ENCODE measurements at regions not wholly inside any gene's neighbourhood (a gene's known extent, or its start where the extent isn't known, plus 50 kb on each side); places are given as distances from the start of the nearest gene placed in this dataset.
"Not testable (repeated sequence)": the region's sequence is repeated elsewhere in the genome, so short reads cannot be mapped to it uniquely, and the experiment has no call there.

GRCh38 chr4:160523231-160523630 lies 1420.4 kb downstream of the RAPGEF2 start:
- H3K27me3 ChIP-seq (replicated peaks; ENCODE audit: insufficient read depth), result no peaks in the 10 kb centered on the region
- no peak overlapping the region for H3K27ac ChIP-seq
- no peaks in the 10 kb centered on the region for H3K9me3 ChIP-seq
- H3K4me3 ChIP-seq, result no peak overlapping the region
- ATAC-seq (ENCODE audit: insufficient number of reproducible peaks, low FRiP score, low read depth) (no peak), DNase-seq (ENCODE audit: low spot score) (no peak)
- TF ChIP-seq, protein P1, sequence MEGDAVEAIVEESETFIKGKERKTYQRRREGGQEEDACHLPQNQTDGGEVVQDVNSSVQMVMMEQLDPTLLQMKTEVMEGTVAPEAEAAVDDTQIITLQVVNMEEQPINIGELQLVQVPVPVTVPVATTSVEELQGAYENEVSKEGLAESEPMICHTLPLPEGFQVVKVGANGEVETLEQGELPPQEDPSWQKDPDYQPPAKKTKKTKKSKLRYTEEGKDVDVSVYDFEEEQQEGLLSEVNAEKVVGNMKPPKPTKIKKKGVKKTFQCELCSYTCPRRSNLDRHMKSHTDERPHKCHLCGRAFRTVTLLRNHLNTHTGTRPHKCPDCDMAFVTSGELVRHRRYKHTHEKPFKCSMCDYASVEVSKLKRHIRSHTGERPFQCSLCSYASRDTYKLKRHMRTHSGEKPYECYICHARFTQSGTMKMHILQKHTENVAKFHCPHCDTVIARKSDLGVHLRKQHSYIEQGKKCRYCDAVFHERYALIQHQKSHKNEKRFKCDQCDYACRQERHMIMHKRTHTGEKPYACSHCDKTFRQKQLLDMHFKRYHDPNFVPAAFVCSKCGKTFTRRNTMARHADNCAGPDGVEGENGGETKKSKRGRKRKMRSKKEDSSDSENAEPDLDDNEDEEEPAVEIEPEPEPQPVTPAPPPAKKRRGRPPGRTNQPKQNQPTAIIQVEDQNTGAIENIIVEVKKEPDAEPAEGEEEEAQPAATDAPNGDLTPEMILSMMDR (IDR thresholded peaks at IDR 0.05), result no peak
- no peaks in the 10 kb centered on the region for H3K4me1 ChIP-seq (ENCODE audit: control insufficient read depth in 1 of 2, low read depth in 2 of 2)
- H3K36me3 ChIP-seq, result no peaks in the 10 kb centered on the region

GRCh38 chr4:160537681-160538080 lies 1434.8 kb downstream of the RAPGEF2 start:
- DNase-seq (ENCODE audit: low spot score) (no peak), ATAC-seq (ENCODE audit: insufficient number of reproducible peaks, low FRiP score, low read depth) (no peak)
- no peak overlapping the region for H3K4me3 ChIP-seq
- no peaks in the 10 kb centered on the region for H3K4me1 ChIP-seq (ENCODE audit: control insufficient read depth in 1 of 2, low read depth in 2 of 2)
- no peak overlapping the region for H3K27ac ChIP-seq
- no peaks in the 10 kb centered on the region for H3K36me3 ChIP-seq
- H3K9me3 ChIP-seq, result no peaks in the 10 kb centered on the region
- no peaks in the 10 kb centered on the region for H3K27me3 ChIP-seq (replicated peaks; ENCODE audit: insufficient read depth)
- TF ChIP-seq, protein P1 (IDR thresholded peaks at IDR 0.05), result no peak

GRCh38 chr4:160546201-160546600 lies 1443.3 kb downstream of the RAPGEF2 start:
- TF ChIP-seq, protein P1 (IDR thresholded peaks at IDR 0.05), result no peak
- Histone ChIP-seq H3K27me3 (replicated peaks; ENCODE audit: insufficient read depth) (no peaks in the 10 kb centered on the region), H3K9me3 (no peaks in the 10 kb centered on the region), H3K4me1 (ENCODE audit: control insufficient read depth in 1 of 2, low read depth in 2 of 2) (no peaks in the 10 kb centered on the region), H3K36me3 (no peaks in the 10 kb centered on the region), H3K27ac (no peak overlapping the region), H3K4me3 (no peak overlapping the region)
- ATAC-seq (ENCODE audit: insufficient number of reproducible peaks, low FRiP score, low read depth), result no peak
- no peak for DNase-seq (ENCODE audit: low spot score)

DNA sequence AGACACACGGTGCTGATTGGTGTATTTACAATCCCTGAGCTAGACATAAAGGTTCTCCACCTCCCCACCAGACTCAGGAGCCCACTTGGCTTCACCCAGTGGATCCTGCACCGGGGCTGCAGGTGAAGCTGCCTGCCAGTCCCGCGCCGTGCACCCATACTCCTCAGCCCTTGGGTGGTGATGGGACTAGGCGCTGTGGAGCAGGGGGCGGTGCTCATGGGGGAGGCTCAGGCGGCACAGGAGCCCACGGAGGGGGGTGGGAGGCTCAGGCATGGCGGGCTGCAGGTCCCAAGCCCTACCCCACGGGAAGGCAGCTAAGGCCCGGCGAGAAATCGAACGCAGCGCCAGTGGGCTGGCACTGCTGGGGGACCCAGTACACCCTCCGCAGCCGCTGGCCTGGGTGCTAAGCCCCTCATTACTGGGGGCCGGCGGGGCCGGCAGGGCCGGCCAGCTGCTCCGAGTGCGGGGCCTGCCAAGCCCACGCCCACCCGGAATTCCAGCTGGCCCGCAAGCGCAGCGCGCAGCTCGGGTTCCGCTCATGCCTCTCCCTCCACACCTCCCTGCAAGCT lies 1447.2 kb downstream of the RAPGEF2 start:
- H3K27me3 ChIP-seq (replicated peaks; ENCODE audit: insufficient read depth); H3K27ac ChIP-seq; H3K9me3 ChIP-seq; H3K4me1 ChIP-seq (ENCODE audit: control insufficient read depth in 1 of 2, low read depth in 2 of 2); DNase-seq (ENCODE audit: low spot score); ATAC-seq (ENCODE audit: insufficient number of reproducible peaks, low FRiP score, low read depth); H3K4me3 ChIP-seq; H3K36me3 ChIP-seq: not testable (repeated sequence)

DNA sequence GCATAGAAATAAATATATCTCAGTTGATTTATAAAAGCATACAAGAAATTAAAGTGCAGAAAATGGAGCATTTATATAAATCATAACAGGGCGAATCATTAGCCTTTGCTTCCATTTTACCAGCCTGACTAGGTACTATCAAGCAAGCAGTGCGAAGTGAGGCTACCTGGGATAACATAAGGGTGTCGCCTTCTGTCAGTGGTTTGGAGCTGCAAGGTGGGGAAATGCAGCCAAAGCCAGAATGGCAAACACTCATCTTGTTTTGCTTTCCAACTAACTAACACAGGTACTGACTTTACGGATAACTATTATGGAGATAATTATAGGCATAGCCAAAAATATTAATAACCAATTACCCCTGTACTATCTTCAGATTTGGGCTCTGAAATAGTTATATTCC lies 1459.8 kb downstream of the RAPGEF2 start:
- Histone ChIP-seq H3K27ac (no peak overlapping the region), H3K36me3 (no peaks in the 10 kb centered on the region), H3K4me3 (no peak overlapping the region), H3K4me1 (ENCODE audit: control insufficient read depth in 1 of 2, low read depth in 2 of 2) (no peaks in the 10 kb centered on the region), H3K9me3 (no peaks in the 10 kb centered on the region), H3K27me3 (replicated peaks; ENCODE audit: insufficient read depth) (no peaks in the 10 kb centered on the region)
- TF ChIP-seq, protein P1 (IDR thresholded peaks at IDR 0.05), result no peak
- ATAC-seq (ENCODE audit: insufficient number of reproducible peaks, low FRiP score, low read depth), result no peak
- DNase-seq (ENCODE audit: low spot score), result no peak

Measured in thoracic aorta (tissue), 2 donors.